ENCODE measurements at regions not wholly inside any gene's neighbourhood (a gene's known extent, or its start where the extent isn't known, plus 50 kb on each side); places are given as distances from the start of the nearest gene placed in this dataset.

DNA sequence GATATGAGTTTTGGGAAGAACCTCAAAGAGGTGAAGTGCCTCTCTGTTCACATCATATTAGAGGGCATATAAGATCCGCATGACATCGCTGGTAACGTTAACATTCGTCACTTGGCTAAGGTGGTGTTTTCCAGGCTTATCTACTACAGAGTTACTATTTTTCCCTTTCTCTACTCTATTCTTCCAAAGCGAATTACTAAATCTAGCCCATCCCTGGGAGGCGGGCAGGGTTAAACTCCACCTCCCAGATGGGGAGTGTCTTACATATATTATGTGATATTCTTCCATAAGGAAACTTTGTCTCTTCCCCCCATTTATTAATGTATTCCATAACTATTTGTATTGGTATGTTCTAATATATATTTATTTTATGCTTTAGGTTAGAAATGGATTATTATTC is 293.9 kb downstream of the CYRIA start:
- no peak for TF ChIP-seq ZFP30 (CRISPR knock-in tag; IDR thresholded peaks at IDR 0.05)
- TF ChIP-seq OSR1 (CRISPR knock-in tag; IDR thresholded peaks at IDR 0.05), result no peak
- TF ChIP-seq, protein P1, sequence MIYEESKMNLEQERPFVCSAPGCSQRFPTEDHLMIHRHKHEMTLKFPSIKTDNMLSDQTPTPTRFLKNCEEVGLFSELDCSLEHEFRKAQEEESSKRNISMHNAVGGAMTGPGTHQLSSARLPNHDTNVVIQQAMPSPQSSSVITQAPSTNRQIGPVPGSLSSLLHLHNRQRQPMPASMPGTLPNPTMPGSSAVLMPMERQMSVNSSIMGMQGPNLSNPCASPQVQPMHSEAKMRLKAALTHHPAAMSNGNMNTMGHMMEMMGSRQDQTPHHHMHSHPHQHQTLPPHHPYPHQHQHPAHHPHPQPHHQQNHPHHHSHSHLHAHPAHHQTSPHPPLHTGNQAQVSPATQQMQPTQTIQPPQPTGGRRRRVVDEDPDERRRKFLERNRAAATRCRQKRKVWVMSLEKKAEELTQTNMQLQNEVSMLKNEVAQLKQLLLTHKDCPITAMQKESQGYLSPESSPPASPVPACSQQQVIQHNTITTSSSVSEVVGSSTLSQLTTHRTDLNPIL (CRISPR knock-in tag; IDR thresholded peaks at IDR 0.05; ENCODE audit: low read depth), result no peak
- TF ChIP-seq, protein P2, sequence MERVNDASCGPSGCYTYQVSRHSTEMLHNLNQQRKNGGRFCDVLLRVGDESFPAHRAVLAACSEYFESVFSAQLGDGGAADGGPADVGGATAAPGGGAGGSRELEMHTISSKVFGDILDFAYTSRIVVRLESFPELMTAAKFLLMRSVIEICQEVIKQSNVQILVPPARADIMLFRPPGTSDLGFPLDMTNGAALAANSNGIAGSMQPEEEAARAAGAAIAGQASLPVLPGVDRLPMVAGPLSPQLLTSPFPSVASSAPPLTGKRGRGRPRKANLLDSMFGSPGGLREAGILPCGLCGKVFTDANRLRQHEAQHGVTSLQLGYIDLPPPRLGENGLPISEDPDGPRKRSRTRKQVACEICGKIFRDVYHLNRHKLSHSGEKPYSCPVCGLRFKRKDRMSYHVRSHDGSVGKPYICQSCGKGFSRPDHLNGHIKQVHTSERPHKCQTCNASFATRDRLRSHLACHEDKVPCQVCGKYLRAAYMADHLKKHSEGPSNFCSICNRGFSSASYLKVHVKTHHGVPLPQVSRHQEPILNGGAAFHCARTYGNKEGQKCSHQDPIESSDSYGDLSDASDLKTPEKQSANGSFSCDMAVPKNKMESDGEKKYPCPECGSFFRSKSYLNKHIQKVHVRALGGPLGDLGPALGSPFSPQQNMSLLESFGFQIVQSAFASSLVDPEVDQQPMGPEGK (CRISPR knock-in tag; IDR thresholded peaks at IDR 0.05; ENCODE audit: borderline replicate concordance), result no peak
- no peak for TF ChIP-seq ARNTL (CRISPR knock-in tag; IDR thresholded peaks at IDR 0.05; ENCODE audit: borderline replicate concordance, low read depth)
- no peak for TF ChIP-seq ZC3H10 (CRISPR knock-in tag; IDR thresholded peaks at IDR 0.05)
